CD4-positive, alpha-beta T cell (primary cell): ENCODE measurements at regions not wholly inside any gene's neighbourhood (a gene's known extent, or its start where the extent isn't known, plus 50 kb on each side); places are given as distances from the start of the nearest gene placed in this dataset.

Source experiments
- ATAC-seq: fragments of 200-7000 bp; cut with Tn5 transposase; one replicate; pipeline ENCODE4 v1.10.0; 2022; ENCODE audit warnings: mild to moderate bottlenecking; ENCODE audit not compliant: poor library complexity
- CTCF ChIA-PET: fragments of 350-600 bp; sonication (Branson Sonifier 250); formaldehyde crosslinking; loops from one replicate; lab custom pipeline; 2021; ENCODE audit warnings: antibody characterized with exemption, inconsistent platforms; lab: Charles Lee
- POLR2A ChIA-PET: fragments of 350-600 bp; sonication (Branson Sonifier 250); formaldehyde crosslinking; loops from one replicate; lab custom pipeline; 2021; ENCODE audit warnings: antibody characterized with exemption, inconsistent platforms; lab: Charles Lee
- DNase-seq, 14 experiments: peaks; one replicate each; pipeline ENCODE4 v3.0.0-alpha.2; 2013 to 2020; ENCODE audit warnings: mixed read lengths in 2 of 14
- H3K27ac ChIP-seq, 2 donors: one replicate each; pipeline versions ENCODE4 v1.5.1 to v1.7.0; 2013; ENCODE audit warnings: low read length in 2 of 2, low read depth in 1 of 2, mild to moderate bottlenecking in 1 of 2
- H3K27me3 ChIP-seq, 2 experiments: 1 replicate in 1 of 2; 2 replicates in 1 of 2; pipeline versions ENCODE4 v1.6.1 to v1.7.0; 2013; ENCODE audit warnings: low read length in 2 of 2, control low read depth in 1 of 2, mild to moderate bottlenecking in 1 of 2, moderate library complexity in 1 of 2; ENCODE audit not compliant: insufficient read depth in 2 of 2, control insufficient read depth in 1 of 2
- H3K36me3 ChIP-seq: one replicate; pipeline ENCODE4 v1.6.1; 2013; ENCODE audit warnings: low read length, control low read depth; ENCODE audit not compliant: insufficient read depth
- H3K4me1 ChIP-seq: one replicate; pipeline ENCODE4 v1.6.1; 2013; ENCODE audit warnings: low read length, control low read depth; ENCODE audit not compliant: insufficient read depth
- H3K4me3 ChIP-seq: one replicate; pipeline ENCODE4 v1.5.1; 2013; ENCODE audit warnings: mild to moderate bottlenecking, low read length, moderate library complexity
- H3K9me3 ChIP-seq, 2 experiments: 1 replicate in 1 of 2; 2 replicates in 1 of 2; pipeline versions ENCODE4 v1.6.1 to v1.7.0; 2013; ENCODE audit warnings: low read length in 2 of 2, mild to moderate bottlenecking in 2 of 2, control low read depth in 1 of 2, moderate library complexity in 1 of 2; ENCODE audit not compliant: control insufficient read depth in 1 of 2, insufficient read depth in 1 of 2
- H3K27ac Mint-ChIP-seq: one replicate; pipeline ENCODE4 v1.8.0; 2020; ENCODE audit warnings: mixed read lengths
- H3K27me3 Mint-ChIP-seq: one replicate; pipeline ENCODE4 v1.8.0; 2021; ENCODE audit warnings: mixed read lengths
- H3K36me3 Mint-ChIP-seq: one replicate; pipeline ENCODE4 v1.8.0; 2021; ENCODE audit warnings: low read depth, mixed read lengths
- H3K4me1 Mint-ChIP-seq: one replicate; pipeline ENCODE4 v1.8.0; 2021; ENCODE audit warnings: low read depth, mixed read lengths
- H3K4me3 Mint-ChIP-seq: one replicate; pipeline ENCODE4 v1.8.0; 2020; ENCODE audit warnings: mild to moderate bottlenecking, mixed read lengths
- H3K9me3 Mint-ChIP-seq: one replicate; pipeline ENCODE4 v1.8.0; 2020; ENCODE audit warnings: mixed read lengths
- intact Hi-C, 2 experiments: fragments of 100-400 bp; cut with DNase I in 1 of 2; cut with micrococcal nuclease in 1 of 2; formaldehyde crosslinking; loops; one replicate each; pipeline versions ENCODE4 v1.15.1 to v1.9.0; 2023 to 2025; cut with DNase I, micrococcal nuclease
- TF ChIP-seq, protein P1 (sequence below): fragments of 200-600 bp; IDR thresholded peaks from one replicate; pipeline ENCODE4 v1.8.0; 2022; ENCODE audit warnings: antibody characterized with exemption, mild to moderate bottlenecking

DNA sequence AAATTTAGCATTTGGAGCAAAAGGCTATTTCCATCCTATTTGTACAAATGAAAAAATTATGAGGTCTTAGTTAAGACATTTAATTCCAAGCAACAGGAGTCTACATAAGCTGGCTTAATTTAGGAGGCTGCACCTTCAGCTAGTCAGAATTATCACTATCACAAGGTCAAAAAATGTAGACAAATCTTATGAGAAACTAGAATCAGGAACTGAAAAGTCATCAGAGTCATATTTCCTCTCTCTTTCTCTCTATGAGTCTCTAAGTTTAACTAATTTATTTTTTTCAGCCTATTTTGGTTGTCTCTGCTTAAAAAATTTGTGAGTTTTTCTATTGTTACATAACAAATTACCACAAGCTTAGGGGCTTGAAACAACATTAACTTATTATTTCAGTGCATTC is 807.1 kb upstream of the PRMT6 start:
- no peak overlapping the region for H3K4me3 ChIP-seq
- ChIA-PET CTCF (no interaction called here), POLR2A (no interaction called here)
- DNase-seq (no peak), ATAC-seq (no peak)
- H3K4me1 Mint-ChIP-seq, result no peaks in the 10 kb centered on the region
- H3K4me1 ChIP-seq, result no peaks in the 10 kb centered on the region
- H3K27me3 ChIP-seq, result no peaks in the 10 kb centered on the region
- H3K4me3 Mint-ChIP-seq, result no peak overlapping the region
- no peaks in the 10 kb centered on the region for H3K27me3 Mint-ChIP-seq
- H3K27ac ChIP-seq, result no peak overlapping the region
- no peak overlapping the region for H3K27ac Mint-ChIP-seq
- intact Hi-C loops, result no loop called here
- H3K9me3 ChIP-seq, result peaks cover 0 to 3% of the 10 kb centered on the region in 2 experiments
- H3K9me3 Mint-ChIP-seq, result peaks cover 6% of the 10 kb centered on the region
- no peaks in the 10 kb centered on the region for H3K36me3 Mint-ChIP-seq
- no peaks in the 10 kb centered on the region for H3K36me3 ChIP-seq
- TF ChIP-seq, protein P1, sequence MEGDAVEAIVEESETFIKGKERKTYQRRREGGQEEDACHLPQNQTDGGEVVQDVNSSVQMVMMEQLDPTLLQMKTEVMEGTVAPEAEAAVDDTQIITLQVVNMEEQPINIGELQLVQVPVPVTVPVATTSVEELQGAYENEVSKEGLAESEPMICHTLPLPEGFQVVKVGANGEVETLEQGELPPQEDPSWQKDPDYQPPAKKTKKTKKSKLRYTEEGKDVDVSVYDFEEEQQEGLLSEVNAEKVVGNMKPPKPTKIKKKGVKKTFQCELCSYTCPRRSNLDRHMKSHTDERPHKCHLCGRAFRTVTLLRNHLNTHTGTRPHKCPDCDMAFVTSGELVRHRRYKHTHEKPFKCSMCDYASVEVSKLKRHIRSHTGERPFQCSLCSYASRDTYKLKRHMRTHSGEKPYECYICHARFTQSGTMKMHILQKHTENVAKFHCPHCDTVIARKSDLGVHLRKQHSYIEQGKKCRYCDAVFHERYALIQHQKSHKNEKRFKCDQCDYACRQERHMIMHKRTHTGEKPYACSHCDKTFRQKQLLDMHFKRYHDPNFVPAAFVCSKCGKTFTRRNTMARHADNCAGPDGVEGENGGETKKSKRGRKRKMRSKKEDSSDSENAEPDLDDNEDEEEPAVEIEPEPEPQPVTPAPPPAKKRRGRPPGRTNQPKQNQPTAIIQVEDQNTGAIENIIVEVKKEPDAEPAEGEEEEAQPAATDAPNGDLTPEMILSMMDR, result no peak

DNA sequence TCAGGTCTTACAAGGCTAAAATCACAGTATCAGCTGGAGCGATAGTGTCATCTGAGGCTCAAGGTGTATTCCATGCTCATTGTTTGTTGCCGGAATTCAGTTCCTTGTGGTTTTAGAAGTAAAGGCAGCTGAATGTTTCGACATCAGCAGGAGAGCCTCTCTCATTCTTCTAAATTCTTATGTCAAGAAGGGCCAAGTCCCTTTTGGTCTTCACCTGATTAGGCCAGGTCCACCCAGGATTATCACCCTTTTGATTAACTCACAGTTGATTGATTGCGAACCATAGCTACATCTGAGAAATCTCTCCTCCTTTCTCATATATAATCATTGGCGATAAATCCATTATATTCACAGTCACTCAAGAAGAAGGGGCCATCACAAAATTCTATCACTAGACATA is 806.7 kb upstream of the PRMT6 start:
- Histone ChIP-seq H3K4me1 (no peaks in the 10 kb centered on the region), H3K27me3 (no peaks in the 10 kb centered on the region), H3K27ac (no peak overlapping the region), H3K9me3 (peaks cover 0 to 3% of the 10 kb centered on the region in 2 experiments), H3K36me3 (no peaks in the 10 kb centered on the region), H3K4me3 (no peak overlapping the region)
- TF ChIP-seq, protein P1, result no peak
- Mint-ChIP-seq H3K27ac (no peak overlapping the region), H3K4me3 (no peak overlapping the region), H3K27me3 (no peaks in the 10 kb centered on the region), H3K36me3 (no peaks in the 10 kb centered on the region), H3K9me3 (peaks cover 4% of the 10 kb centered on the region), H3K4me1 (no peaks in the 10 kb centered on the region)
- ATAC-seq, result no peak
- no peak for DNase-seq
- intact Hi-C loops, result no loop called here
- POLR2A ChIA-PET, result no interaction called here
- CTCF ChIA-PET, result no interaction called here

DNA sequence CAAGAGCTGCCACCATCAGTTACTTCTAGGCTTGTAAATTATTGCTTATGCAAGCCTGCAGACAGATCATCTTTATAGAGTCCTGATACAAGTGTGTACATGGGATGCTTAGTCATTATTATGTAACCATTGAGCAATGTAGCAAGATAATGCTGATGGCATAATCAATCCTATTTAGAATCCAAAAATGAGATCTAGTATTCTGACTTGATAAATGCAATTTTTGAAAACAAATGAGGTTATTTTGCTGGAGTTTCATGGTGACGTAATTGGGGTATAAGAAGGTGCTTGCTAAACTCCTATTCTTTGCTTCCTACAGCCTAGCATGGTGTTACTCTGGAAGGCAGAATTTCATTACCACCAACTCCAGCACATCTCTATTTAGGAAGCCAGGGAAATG is 801.7 kb upstream of the PRMT6 start:
- Mint-ChIP-seq H3K27ac (no peak overlapping the region), H3K27me3 (no peaks in the 10 kb centered on the region), H3K9me3 (peaks cover 14% of the 10 kb centered on the region), H3K4me3 (no peak overlapping the region), H3K4me1 (no peaks in the 10 kb centered on the region), H3K36me3 (no peaks in the 10 kb centered on the region)
- DNase-seq, result no peak
- CTCF ChIA-PET, result no interaction called here
- TF ChIP-seq, protein P1, result no peak
- no peaks in the 10 kb centered on the region for H3K4me1 ChIP-seq
- ATAC-seq, result no peak
- H3K4me3 ChIP-seq, result no peak overlapping the region
- H3K36me3 ChIP-seq, result no peaks in the 10 kb centered on the region
- peaks cover 0 to 3% of the 10 kb centered on the region in 2 experiments for H3K9me3 ChIP-seq
- POLR2A ChIA-PET, result no interaction called here
- no peak overlapping the region for H3K27ac ChIP-seq
- no peaks in the 10 kb centered on the region for H3K27me3 ChIP-seq
- intact Hi-C loops, result no loop called here
